Natural killer cell (primary cell): ENCODE measurements at regions not wholly inside any gene's neighbourhood (a gene's known extent, or its start where the extent isn't known, plus 50 kb on each side); places are given as distances from the start of the nearest gene placed in this dataset.

ENCODE experiments used
- ATAC-seq, 3 donors: fragments of 150-1000 bp in 2 of 3; fragments of 200-7000 bp in 1 of 3; cut with Tn5 transposase; 1 replicate in 1 of 3; 2 replicates in 2 of 3; pipeline ENCODE4 v1.10.0; 2021; ENCODE audit warnings: mild to moderate bottlenecking in 2 of 3, moderate library complexity in 2 of 3
- DNase-seq, 2 donors: peaks; one replicate each; pipeline versions ENCODE4 v3.0.0 to v3.0.0-alpha.2; 2013 to 2021; ENCODE audit warnings: mixed read lengths in 1 of 2
- H3K27ac ChIP-seq: one replicate; pipeline ENCODE4 v1.5.1; 2013; ENCODE audit warnings: mild to moderate bottlenecking, low read length
- H3K27me3 ChIP-seq: one replicate; pipeline ENCODE4 v1.6.1; 2013; ENCODE audit warnings: low read length; ENCODE audit not compliant: control insufficient read depth, insufficient read depth
- H3K36me3 ChIP-seq: one replicate; pipeline ENCODE4 v1.6.1; 2013; ENCODE audit warnings: low read length; ENCODE audit not compliant: control insufficient read depth, insufficient read depth
- H3K4me1 ChIP-seq: one replicate; pipeline ENCODE4 v1.6.1; 2013; ENCODE audit warnings: low read length; ENCODE audit not compliant: control insufficient read depth, insufficient read depth
- H3K4me3 ChIP-seq: one replicate; pipeline ENCODE4 v1.5.1; 2013; ENCODE audit warnings: low read length
- H3K9me3 ChIP-seq: one replicate; pipeline ENCODE4 v1.6.1; 2013; ENCODE audit warnings: low read length; ENCODE audit not compliant: control insufficient read depth, insufficient read depth
- H3K27ac Mint-ChIP-seq, 2 donors: one replicate each; pipeline ENCODE4 v1.8.0; 2022; ENCODE audit warnings: mild to moderate bottlenecking in 2 of 2, mixed read lengths in 2 of 2, moderate library complexity in 1 of 2
- H3K27me3 Mint-ChIP-seq, 2 donors: one replicate each; pipeline ENCODE4 v1.8.0; 2022; ENCODE audit warnings: low read depth in 2 of 2, mixed read lengths in 2 of 2
- H3K36me3 Mint-ChIP-seq: one replicate; pipeline ENCODE4 v1.8.0; 2022; ENCODE audit warnings: mixed read lengths
- H3K4me1 Mint-ChIP-seq, 2 donors: one replicate each; pipeline ENCODE4 v1.8.0; 2022; ENCODE audit warnings: mixed read lengths in 2 of 2
- H3K4me3 Mint-ChIP-seq: one replicate; pipeline ENCODE4 v1.8.0; 2022; ENCODE audit warnings: mild to moderate bottlenecking, moderate library complexity, mixed read lengths
- H3K9me3 Mint-ChIP-seq, 2 donors: one replicate each; pipeline ENCODE4 v1.8.0; 2022; ENCODE audit warnings: mixed read lengths in 2 of 2
- WGBS: methylation state at CpG from one replicate; pipeline ENCODE4 v1.1.7; 2013; ENCODE audit warnings: missing lambda C conversion rate; ENCODE audit not compliant: insufficient coverage; 5-methylcytosine and 5-hydroxymethylcytosine counted together
- intact Hi-C: fragments of 100-400 bp; cut with micrococcal nuclease; formaldehyde crosslinking; loops from one replicate; pipeline ENCODE4 v1.14.2; 2022
- TF ChIP-seq, protein P1 (sequence below): fragments of 200-600 bp; IDR thresholded peaks from one replicate; pipeline ENCODE4 v1.8.0; 2022; ENCODE audit warnings: antibody characterized with exemption

DNA sequence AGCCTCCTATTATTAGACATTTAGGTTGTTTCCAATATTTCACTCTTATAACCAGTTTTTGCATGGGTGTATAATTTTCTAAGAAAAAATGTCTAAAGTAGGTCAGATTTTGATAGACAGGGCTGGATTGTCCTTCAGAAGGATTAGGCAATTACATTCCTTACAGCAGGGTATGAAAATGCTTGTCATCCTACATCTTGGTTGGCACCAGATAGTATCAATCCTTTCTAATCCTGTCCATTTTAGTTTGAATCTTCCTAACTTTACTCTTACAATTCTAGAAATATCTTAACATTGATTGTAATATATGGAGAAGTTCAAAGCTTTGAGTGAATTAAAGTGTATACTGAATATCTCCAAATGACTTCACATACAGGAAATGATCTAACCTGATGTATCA is 63.0 kb upstream of the ZBED5 start:
- Histone ChIP-seq H3K4me1 (peaks cover 4% of the 10 kb centered on the region), H3K36me3 (no peaks in the 10 kb centered on the region), H3K27ac (no peak overlapping the region), H3K4me3 (no peak overlapping the region), H3K9me3 (peaks cover 9% of the 10 kb centered on the region), H3K27me3 (no peaks in the 10 kb centered on the region)
- Mint-ChIP-seq H3K36me3 (peaks cover 9% of the 10 kb centered on the region), H3K27me3 (peaks cover 30 to 47% of the 10 kb centered on the region in 2 donors), H3K4me1 (peaks cover 7 to 11% of the 10 kb centered on the region in 2 donors), H3K9me3 (peaks cover 6 to 8% of the 10 kb centered on the region in 2 donors), H3K4me3 (no peak overlapping the region), H3K27ac (no peak overlapping the region)
- TF ChIP-seq, protein P1, sequence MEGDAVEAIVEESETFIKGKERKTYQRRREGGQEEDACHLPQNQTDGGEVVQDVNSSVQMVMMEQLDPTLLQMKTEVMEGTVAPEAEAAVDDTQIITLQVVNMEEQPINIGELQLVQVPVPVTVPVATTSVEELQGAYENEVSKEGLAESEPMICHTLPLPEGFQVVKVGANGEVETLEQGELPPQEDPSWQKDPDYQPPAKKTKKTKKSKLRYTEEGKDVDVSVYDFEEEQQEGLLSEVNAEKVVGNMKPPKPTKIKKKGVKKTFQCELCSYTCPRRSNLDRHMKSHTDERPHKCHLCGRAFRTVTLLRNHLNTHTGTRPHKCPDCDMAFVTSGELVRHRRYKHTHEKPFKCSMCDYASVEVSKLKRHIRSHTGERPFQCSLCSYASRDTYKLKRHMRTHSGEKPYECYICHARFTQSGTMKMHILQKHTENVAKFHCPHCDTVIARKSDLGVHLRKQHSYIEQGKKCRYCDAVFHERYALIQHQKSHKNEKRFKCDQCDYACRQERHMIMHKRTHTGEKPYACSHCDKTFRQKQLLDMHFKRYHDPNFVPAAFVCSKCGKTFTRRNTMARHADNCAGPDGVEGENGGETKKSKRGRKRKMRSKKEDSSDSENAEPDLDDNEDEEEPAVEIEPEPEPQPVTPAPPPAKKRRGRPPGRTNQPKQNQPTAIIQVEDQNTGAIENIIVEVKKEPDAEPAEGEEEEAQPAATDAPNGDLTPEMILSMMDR = no peak
- DNase-seq = no peak
- no peak for ATAC-seq
- intact Hi-C loops = no loop called here

DNA sequence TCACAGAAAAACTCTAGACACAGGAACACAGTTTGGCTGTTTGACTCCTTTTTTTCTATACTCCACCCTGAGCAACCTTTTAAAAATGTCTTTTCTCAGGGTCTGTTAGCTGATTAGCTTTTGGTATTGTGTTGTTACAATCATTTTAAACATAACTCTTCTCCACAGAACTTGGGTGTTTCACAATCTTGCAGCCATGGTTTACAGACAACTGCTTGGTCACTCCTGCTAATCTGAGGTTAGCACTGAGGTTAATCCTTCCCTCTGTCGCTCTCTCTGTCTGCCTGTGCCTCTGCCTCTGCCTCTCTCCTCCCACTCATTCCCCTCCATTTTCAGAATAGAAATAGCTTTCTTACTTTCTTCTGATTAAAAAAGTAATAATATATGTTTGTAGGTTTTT is 62.4 kb upstream of the ZBED5 start:
- Mint-ChIP-seq H3K27me3 (peaks cover 30 to 47% of the 10 kb centered on the region in 2 donors), H3K36me3 (peaks cover 9% of the 10 kb centered on the region), H3K9me3 (peaks cover 6 to 8% of the 10 kb centered on the region in 2 donors), H3K27ac (no peak overlapping the region), H3K4me3 (no peak overlapping the region), H3K4me1 (peaks cover 7 to 11% of the 10 kb centered on the region in 2 donors)
- TF ChIP-seq, protein P1 = no peak
- no peak for DNase-seq
- Histone ChIP-seq H3K4me3 (no peak overlapping the region), H3K4me1 (peaks cover 4% of the 10 kb centered on the region), H3K9me3 (peaks cover 9% of the 10 kb centered on the region), H3K27me3 (no peaks in the 10 kb centered on the region), H3K36me3 (no peaks in the 10 kb centered on the region), H3K27ac (no peak overlapping the region)
- peak; percentile 62 to 95 (median 79) for ATAC-seq
- intact Hi-C loops = no loop called here
- 18% methylated on average over 1 of the region's 1 CpG for WGBS

DNA sequence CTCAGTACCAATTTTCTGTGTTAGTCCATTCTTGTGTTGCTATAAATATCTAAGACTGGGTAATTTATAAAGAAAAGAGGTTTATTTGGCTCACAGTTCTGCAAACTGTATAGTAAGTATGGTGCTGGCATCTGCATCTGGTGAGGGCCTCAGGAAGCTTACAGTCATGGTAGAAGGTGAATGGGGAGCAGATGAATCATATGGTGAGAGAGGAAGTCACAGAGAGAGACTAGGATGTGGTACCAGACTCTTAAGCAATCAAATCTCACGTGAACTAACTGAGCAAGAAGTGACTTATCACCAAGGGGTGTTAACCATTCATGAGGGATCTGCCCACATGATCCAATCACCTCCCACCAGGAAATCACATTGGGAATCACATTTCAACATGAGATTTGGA is 60.8 kb upstream of the ZBED5 start:
- Mint-ChIP-seq H3K27me3 (peaks cover 27 to 40% of the 10 kb centered on the region in 2 donors), H3K9me3 (peaks cover 6 to 8% of the 10 kb centered on the region in 2 donors), H3K27ac (no peak overlapping the region), H3K4me3 (no peak overlapping the region), H3K4me1 (peaks cover 7 to 11% of the 10 kb centered on the region in 2 donors), H3K36me3 (peaks cover 9% of the 10 kb centered on the region)
- Histone ChIP-seq H3K4me3 (no peak overlapping the region), H3K9me3 (peaks cover 9% of the 10 kb centered on the region), H3K27ac (no peak overlapping the region), H3K27me3 (no peaks in the 10 kb centered on the region), H3K4me1 (peaks cover 4% of the 10 kb centered on the region), H3K36me3 (no peaks in the 10 kb centered on the region)
- ATAC-seq = peak; percentile 54 to 73 (median 55)
- DNase-seq = no peak
- intact Hi-C loops = no loop called here
- TF ChIP-seq, protein P1 = no peak
- 9% methylated on average over 1 of the region's 1 CpG for WGBS

DNA sequence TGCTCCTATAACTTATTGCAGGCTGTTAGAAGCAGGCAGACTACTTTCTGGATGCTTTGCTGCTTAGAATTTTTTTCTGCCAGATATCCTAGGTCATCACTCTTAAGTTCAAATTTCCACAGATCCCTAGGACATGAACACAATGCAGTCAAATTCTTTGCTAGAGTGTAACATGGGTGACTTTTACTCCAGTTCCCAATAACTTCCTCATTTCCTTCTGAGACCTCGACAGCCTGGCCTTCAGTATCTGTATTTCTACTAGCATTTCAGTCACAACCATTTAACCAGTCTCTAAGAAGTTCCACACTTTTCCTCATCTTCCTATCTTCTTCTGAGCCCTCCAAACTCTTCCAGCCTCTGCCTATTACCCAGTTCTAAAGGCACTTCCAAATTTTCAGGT is 60.4 kb upstream of the ZBED5 start:
- WGBS = 36% methylated on average over 1 of the region's 1 CpG

More for the DNA sequence above, 60.4 kb upstream of the ZBED5 start:
- Mint-ChIP-seq H3K4me1 (peaks cover 7 to 11% of the 10 kb centered on the region in 2 donors), H3K27ac (no peak overlapping the region), H3K4me3 (no peak overlapping the region), H3K27me3 (peaks cover 30 to 36% of the 10 kb centered on the region in 2 donors), H3K9me3 (peaks cover 6 to 8% of the 10 kb centered on the region in 2 donors), H3K36me3 (peaks cover 9% of the 10 kb centered on the region)
- peaks cover 4% of the 10 kb centered on the region for H3K4me1 ChIP-seq
- ATAC-seq (no peak), DNase-seq (no peak)
- no peaks in the 10 kb centered on the region for H3K27me3 ChIP-seq
- no peak overlapping the region for H3K27ac ChIP-seq
- no peaks in the 10 kb centered on the region for H3K36me3 ChIP-seq
- H3K4me3 ChIP-seq = no peak overlapping the region
- peaks cover 9% of the 10 kb centered on the region for H3K9me3 ChIP-seq
- intact Hi-C loops = no loop called here
- TF ChIP-seq, protein P1 = no peak
